Amygdala (tissue), 56 donors: ENCODE measurements at regions not wholly inside any gene's neighbourhood (a gene's known extent, or its start where the extent isn't known, plus 50 kb on each side); places are given as distances from the start of the nearest gene placed in this dataset.

ENCODE experiments used
- DNase-seq, 56 donors: peaks; one replicate each; lab custom pipeline; 2025; lab: John Stamatoyannopoulos, UW

- DNase-seq = no peak
Observed at GRCh38 chr20:6502999-6503398, 264.5 kb upstream of the BMP2 start.

- DNase-seq = no peak
Observed at GRCh38 chr20:6502219-6502618, 265.3 kb upstream of the BMP2 start.

- no peak for DNase-seq
Observed at GRCh38 chr20:6501061-6501460, 266.4 kb upstream of the BMP2 start.

- DNase-seq = no peak
Observed at GRCh38 chr20:6499566-6499965, 267.9 kb upstream of the BMP2 start.

GRCh38 chr20:6496874-6497273 lies 270.6 kb upstream of the BMP2 start:
- DNase-seq = no peak

- no peak for DNase-seq
Observed at GRCh38 chr20:6495907-6496306, 271.6 kb upstream of the BMP2 start.

GRCh38 chr20:6492271-6493055 lies 275.0 kb upstream of the BMP2 start:
- DNase-seq = peak in 4 of 56 donors; percentile 1 to 29 (median 18)

GRCh38 chr20:6490849-6491248 lies 276.6 kb upstream of the BMP2 start:
- no peak for DNase-seq

- no peak for DNase-seq
Observed at GRCh38 chr20:6489361-6490171, 277.9 kb upstream of the BMP2 start.

GRCh38 chr20:6485351-6485750 lies 282.1 kb upstream of the BMP2 start:
- no peak for DNase-seq

GRCh38 chr20:6483727-6484126 lies 283.8 kb upstream of the BMP2 start:
- no peak for DNase-seq

GRCh38 chr20:6482486-6482885 lies 285.0 kb upstream of the BMP2 start:
- DNase-seq = no peak

- DNase-seq = no peak
Observed at GRCh38 chr20:6480328-6481200, 286.9 kb upstream of the BMP2 start.

GRCh38 chr20:6473197-6473596 lies 294.3 kb upstream of the BMP2 start:
- no peak for DNase-seq

- DNase-seq = no peak
Observed at GRCh38 chr20:6471871-6472270, 295.6 kb upstream of the BMP2 start.

- DNase-seq = no peak
Observed at GRCh38 chr20:6471110-6471647, 296.3 kb upstream of the BMP2 start.

- DNase-seq = no peak
Observed at GRCh38 chr20:6469695-6470094, 297.8 kb upstream of the BMP2 start.

- DNase-seq = no peak
Observed at GRCh38 chr20:6468423-6469116, 298.9 kb upstream of the BMP2 start.

- DNase-seq = no peak
Observed at GRCh38 chr20:6467562-6467961, 299.9 kb upstream of the BMP2 start.
